ENCODE measurements at regions not wholly inside any gene's neighbourhood (a gene's known extent, or its start where the extent isn't known, plus 50 kb on each side); places are given as distances from the start of the nearest gene placed in this dataset.

DNA sequence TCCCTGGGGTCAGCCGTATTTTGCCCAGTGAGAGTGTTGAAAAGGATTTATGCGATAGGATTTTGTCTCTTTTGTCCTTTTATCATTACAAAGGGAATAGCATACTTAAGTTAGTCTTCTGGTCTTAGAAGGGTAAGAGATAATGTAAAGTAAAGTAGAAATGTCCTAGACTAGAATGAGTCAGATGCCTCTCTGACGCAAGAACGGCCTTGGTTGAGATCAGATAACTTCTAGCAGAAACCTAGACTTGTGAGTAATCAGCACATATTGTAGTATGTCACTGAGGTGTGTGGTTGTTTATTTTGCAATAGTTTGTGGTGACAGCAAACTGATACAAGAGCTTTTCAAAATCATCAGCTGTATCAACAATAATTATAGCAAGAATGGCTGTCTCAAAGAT lies 866.1 kb downstream of the NSUN3 start:
- H3K27ac Mint-ChIP-seq = no peak overlapping the region
- H3K27me3 Mint-ChIP-seq = no peaks in the 10 kb centered on the region
- H3K4me3 Mint-ChIP-seq = no peak overlapping the region
- ATAC-seq (no peak), DNase-seq (no peak)
- peaks cover 5% of the 10 kb centered on the region for H3K9me3 Mint-ChIP-seq (ENCODE audit: low read depth)
- H3K4me1 Mint-ChIP-seq = no peaks in the 10 kb centered on the region
- H3K36me3 Mint-ChIP-seq = no peaks in the 10 kb centered on the region
- CTCF ChIA-PET = no interaction called here

DNA sequence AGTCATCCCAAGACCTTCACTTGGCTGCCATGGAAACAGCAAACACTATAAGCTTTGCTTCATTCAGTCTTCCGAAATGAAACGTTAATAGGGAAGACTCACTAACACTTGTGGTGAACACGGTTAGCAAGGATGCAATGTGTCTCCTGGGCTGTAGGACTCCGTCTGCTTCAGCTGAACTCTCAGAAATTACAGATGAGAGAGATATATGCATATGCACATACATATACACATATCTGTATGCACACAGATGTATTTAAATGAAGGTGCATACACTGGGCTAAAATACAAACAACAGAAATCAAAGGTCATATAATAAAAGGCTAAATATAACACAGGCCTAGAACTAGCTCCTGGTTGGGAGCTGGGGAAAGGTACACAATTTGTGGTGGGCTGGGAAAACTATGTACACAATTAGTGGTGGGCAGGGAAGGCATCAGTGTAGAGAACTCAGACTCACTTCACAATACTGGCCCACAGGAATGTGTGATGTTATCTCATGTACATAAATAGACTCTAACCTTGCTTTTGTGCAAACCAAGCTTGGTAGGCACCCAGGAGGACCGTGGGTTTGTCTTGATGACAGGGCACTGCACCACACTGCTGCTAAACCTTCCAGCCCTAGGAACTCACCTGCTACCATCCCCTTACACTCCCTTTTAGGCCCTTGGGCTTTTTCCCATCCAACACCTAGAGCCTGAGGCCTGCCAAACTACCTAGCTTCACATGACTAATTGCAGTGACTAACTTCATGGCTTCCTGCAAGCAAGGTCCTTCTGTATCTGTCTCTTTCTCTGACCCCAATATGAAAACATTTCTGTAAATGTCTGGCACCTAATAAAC lies 873.1 kb downstream of the NSUN3 start:
- ATAC-seq = no peak
- Mint-ChIP-seq H3K27ac (no peak overlapping the region), H3K4me1 (no peaks in the 10 kb centered on the region), H3K36me3 (no peaks in the 10 kb centered on the region), H3K9me3 (ENCODE audit: low read depth) (peaks cover 16% of the 10 kb centered on the region), H3K4me3 (no peak overlapping the region), H3K27me3 (no peaks in the 10 kb centered on the region)
- CTCF ChIA-PET = no interaction called here
- no peak for DNase-seq

DNA sequence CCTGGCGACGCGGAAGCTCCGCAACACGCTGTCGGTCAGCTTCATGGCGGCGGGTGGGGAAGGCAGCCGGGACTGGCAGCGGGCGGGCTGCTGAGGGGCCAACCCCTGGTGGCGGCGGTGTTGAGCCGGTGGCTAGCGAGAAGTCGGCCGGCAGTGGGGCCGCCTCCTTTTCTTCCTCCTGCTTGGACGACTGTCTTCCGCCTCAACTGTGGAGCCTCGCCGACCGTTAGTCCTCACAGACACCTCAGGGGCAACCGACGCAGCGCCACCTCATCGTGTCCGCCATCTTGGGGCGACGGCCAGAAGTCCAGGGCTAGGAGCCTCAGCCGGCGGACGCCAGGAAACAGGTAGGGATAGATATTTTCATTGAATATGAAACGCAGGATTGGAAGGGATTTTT lies 875.1 kb downstream of the NSUN3 start:
- no peaks in the 10 kb centered on the region for H3K27me3 Mint-ChIP-seq
- CTCF ChIA-PET = no interaction called here
- H3K4me3 Mint-ChIP-seq = no peak overlapping the region
- ATAC-seq (no peak), DNase-seq (no peak)
- H3K9me3 Mint-ChIP-seq (ENCODE audit: low read depth) = peaks cover 17% of the 10 kb centered on the region
- H3K4me1 Mint-ChIP-seq = no peaks in the 10 kb centered on the region
- H3K36me3 Mint-ChIP-seq = no peaks in the 10 kb centered on the region
- H3K27ac Mint-ChIP-seq = no peak overlapping the region

DNA sequence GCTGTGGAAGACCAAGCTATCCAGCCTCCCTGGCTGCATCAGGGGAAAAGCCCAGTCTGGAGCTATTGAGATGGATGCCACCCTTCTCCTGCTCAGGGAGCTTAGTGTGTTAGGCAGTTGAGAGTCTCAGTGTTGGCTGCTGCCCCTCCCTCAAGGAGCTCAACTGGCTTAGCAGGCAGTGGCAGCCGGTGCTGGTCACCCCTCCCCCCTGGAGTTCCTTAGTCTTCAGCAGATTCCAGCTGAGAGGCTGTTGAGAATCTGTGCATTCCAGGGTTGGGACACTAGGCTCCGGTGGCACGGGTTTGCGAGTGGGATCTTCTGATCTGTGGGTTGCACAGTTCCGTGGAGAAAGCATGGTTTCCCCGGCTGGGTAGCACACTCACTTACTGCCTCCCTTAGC lies 883.8 kb downstream of the NSUN3 start:
- H3K27me3 Mint-ChIP-seq = no peaks in the 10 kb centered on the region
- DNase-seq (no peak), ATAC-seq (no peak)
- H3K4me3 Mint-ChIP-seq = no peak overlapping the region
- H3K36me3 Mint-ChIP-seq = no peaks in the 10 kb centered on the region
- H3K4me1 Mint-ChIP-seq = no peaks in the 10 kb centered on the region
- peaks cover 16% of the 10 kb centered on the region for H3K9me3 Mint-ChIP-seq (ENCODE audit: low read depth)
- CTCF ChIA-PET = no interaction called here
- no peak overlapping the region for H3K27ac Mint-ChIP-seq

DNA sequence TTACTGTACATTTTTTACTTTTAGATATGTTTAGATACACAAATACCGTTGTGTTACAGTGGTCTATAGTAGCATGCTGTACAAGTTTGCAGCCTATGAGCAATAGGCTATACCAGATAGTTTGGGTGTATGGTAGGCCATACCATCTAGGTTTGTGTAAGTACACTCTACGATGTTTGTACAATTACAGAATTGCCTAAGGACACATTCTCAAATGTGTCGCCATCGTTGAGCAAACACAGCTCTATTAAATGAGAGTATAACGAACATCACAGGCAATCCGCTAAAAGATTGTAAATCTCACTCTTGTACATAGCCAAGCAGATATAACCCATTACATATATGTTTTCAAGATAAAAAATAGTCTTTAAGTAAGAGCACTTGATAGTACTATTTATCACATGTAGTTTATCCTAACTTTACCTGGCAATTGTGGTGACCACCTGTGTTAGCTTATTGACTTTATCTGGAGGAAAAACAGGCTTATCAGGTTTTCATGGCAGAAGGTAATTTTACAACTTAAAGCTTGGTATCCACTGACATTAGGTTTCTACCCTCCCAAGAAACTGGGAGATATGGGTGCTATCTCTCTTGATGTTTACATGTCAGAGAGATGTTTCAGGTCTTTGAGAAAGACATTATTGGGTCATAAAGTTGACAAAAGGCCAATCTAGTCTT lies 898.7 kb downstream of the NSUN3 start:
- CTCF ChIA-PET = no interaction called here
- Mint-ChIP-seq H3K4me3 (no peak overlapping the region), H3K27ac (no peak overlapping the region), H3K4me1 (no peaks in the 10 kb centered on the region), H3K36me3 (no peaks in the 10 kb centered on the region), H3K27me3 (no peaks in the 10 kb centered on the region), H3K9me3 (ENCODE audit: low read depth) (peaks cover 5% of the 10 kb centered on the region)
- no peak for ATAC-seq
- DNase-seq = no peak

DNA sequence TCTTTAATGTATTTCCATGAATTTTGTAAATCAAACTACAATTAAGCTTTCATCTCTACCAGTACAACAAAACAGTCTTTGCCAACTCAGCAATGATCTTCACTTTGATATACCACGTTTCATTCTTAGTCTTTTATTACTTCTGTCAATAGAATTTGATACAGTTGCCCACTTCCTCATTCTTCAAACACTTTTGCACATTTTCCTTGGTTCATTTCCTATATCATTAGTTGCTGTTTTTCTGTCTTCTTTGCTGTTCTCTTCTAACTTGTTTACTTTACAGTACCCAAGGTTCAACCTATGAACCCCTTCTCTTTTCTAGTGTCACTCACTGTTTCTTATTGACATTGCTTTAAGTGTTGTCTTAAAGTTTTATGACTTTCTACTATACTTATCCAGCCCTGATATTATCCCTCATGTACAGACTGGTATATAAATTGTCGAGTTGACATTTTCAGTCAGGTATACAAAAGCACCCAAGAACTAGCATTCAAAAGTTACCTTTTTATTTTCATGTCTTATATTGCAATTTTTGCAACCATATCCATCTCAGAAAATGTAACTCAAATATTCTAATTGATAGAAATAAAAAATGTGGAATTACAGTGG lies 903.1 kb downstream of the NSUN3 start:
- H3K4me1 Mint-ChIP-seq = no peaks in the 10 kb centered on the region
- H3K9me3 Mint-ChIP-seq (ENCODE audit: low read depth) = peaks cover 9% of the 10 kb centered on the region
- CTCF ChIA-PET = no interaction called here
- no peak for DNase-seq
- no peaks in the 10 kb centered on the region for H3K27me3 Mint-ChIP-seq
- ATAC-seq = no peak
- no peak overlapping the region for H3K27ac Mint-ChIP-seq
- H3K4me3 Mint-ChIP-seq = no peak overlapping the region
- H3K36me3 Mint-ChIP-seq = no peaks in the 10 kb centered on the region

DNA sequence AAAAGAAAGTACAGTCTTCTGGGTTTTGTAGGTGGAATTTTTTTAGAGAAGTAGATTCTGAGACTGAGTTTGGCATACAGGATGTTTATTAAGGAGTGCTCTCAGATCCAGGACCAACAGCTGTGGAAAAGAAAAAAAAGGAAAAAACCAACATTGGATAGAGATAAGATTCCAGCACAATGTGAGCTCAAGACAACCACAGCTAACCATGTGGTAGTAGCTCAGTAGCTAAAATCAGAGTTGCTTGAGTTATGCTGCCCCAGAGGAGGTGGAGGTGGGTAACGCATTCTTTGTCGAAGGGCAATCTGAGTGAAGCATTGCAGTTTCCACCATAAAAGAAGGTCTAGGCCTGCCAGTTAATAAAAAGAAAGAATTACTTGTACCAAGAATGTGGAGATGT lies 904.3 kb downstream of the NSUN3 start:
- Mint-ChIP-seq H3K27ac (no peak overlapping the region), H3K9me3 (ENCODE audit: low read depth) (peaks cover 11% of the 10 kb centered on the region), H3K4me1 (no peaks in the 10 kb centered on the region), H3K4me3 (no peak overlapping the region), H3K27me3 (no peaks in the 10 kb centered on the region), H3K36me3 (no peaks in the 10 kb centered on the region)
- ATAC-seq (no peak), DNase-seq (no peak)
- CTCF ChIA-PET = no interaction called here

DNA sequence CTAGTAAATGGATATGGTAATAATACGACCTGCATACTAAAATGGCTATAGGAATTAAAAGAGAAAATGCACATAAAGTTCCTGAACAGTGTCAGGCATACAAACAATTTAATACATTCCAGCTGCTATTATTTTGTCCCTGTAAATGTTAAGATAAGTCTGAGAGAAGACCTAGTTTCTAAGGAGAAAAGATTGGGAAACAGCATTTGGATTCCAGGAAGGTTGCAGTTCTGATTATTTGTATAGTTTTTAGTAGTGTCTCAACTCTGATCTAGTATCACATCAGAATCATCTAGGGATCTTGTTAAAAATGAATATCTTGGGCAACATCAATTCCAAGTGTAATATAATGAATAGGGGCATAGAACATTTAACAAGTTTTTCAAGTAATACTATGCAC lies 905.7 kb downstream of the NSUN3 start:
- Mint-ChIP-seq H3K4me3 (no peak overlapping the region), H3K27ac (no peak overlapping the region), H3K27me3 (no peaks in the 10 kb centered on the region), H3K4me1 (no peaks in the 10 kb centered on the region), H3K36me3 (no peaks in the 10 kb centered on the region), H3K9me3 (ENCODE audit: low read depth) (peaks cover 11% of the 10 kb centered on the region)
- CTCF ChIA-PET = no interaction called here
- ATAC-seq (no peak), DNase-seq (no peak)

DNA sequence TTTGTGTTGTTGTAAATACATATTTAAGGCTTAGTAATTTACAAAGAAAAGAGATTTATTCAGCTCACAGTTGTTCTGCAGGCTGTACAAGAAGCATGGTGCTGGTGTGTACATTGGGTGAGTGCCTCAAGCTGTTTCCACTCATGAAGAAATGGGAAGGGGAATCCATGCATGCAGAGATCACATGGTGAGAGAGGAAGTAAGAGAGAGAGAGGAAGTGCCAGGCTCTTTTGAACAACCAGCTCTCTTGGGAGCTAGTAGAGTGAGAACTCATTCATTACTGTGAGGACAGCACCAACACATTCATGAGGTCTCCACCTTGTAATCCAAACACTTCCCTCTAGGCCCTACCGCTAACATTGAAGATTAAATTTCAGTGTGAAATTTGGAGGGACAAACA lies 909.2 kb downstream of the NSUN3 start:
- peaks cover 11% of the 10 kb centered on the region for H3K9me3 Mint-ChIP-seq (ENCODE audit: low read depth)
- CTCF ChIA-PET = no interaction called here

DNA sequence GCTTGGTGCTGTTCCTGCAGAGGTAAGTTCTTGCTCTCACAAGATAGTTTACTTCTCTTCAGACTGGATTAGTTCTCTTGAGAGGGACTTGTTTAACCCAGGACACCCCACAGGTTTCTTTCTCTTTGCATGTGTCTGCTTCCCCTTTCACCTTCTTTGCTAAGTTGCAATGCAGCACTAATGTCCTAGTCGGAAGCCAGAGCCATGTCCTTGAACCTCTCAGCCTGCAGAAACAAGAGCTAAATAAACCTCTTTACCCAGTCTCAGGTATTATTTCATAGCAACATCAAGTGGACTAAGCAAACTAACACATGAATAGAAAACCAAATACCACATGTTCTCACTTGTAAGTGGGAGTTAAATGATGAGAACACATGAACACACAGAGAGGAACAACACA lies 915.2 kb downstream of the NSUN3 start:
- Mint-ChIP-seq H3K36me3 (no peaks in the 10 kb centered on the region), H3K27me3 (no peaks in the 10 kb centered on the region), H3K4me1 (no peaks in the 10 kb centered on the region), H3K9me3 (ENCODE audit: low read depth) (peaks cover 5% of the 10 kb centered on the region), H3K4me3 (no peak overlapping the region), H3K27ac (no peak overlapping the region)
- CTCF ChIA-PET = no interaction called here
- no peak for ATAC-seq
- DNase-seq = no peak

More for the DNA sequence above, 909.2 kb downstream of the NSUN3 start:
- no peak for ATAC-seq
- Mint-ChIP-seq H3K27ac (no peak overlapping the region), H3K4me3 (no peak overlapping the region), H3K27me3 (no peaks in the 10 kb centered on the region), H3K4me1 (no peaks in the 10 kb centered on the region), H3K36me3 (no peaks in the 10 kb centered on the region)
- no peak for DNase-seq

DNA sequence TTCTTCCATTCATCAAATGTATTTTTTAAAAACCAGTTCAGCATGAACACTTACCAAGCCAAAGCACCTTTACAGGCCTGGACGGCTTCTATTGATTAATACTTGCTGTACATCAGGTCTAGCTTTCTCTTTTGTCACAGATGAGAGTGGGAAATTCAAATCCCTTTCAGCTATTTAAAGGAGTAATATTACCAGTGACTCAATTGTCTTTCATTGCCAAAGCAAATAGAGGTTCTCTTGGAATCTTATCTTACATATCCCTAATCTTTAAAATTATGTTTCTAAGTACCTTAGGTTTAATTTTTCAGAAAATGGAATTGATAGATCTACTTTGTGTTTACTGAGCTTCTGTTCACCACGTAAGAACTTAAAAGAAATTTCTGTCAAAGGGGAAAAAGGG lies 922.9 kb downstream of the NSUN3 start:
- CTCF ChIA-PET = no interaction called here
- no peaks in the 10 kb centered on the region for H3K9me3 Mint-ChIP-seq (ENCODE audit: low read depth)
- H3K27ac Mint-ChIP-seq = no peak overlapping the region
- no peaks in the 10 kb centered on the region for H3K27me3 Mint-ChIP-seq
- DNase-seq (no peak), ATAC-seq (no peak)
- no peaks in the 10 kb centered on the region for H3K4me1 Mint-ChIP-seq
- H3K36me3 Mint-ChIP-seq = no peaks in the 10 kb centered on the region
- no peak overlapping the region for H3K4me3 Mint-ChIP-seq

DNA sequence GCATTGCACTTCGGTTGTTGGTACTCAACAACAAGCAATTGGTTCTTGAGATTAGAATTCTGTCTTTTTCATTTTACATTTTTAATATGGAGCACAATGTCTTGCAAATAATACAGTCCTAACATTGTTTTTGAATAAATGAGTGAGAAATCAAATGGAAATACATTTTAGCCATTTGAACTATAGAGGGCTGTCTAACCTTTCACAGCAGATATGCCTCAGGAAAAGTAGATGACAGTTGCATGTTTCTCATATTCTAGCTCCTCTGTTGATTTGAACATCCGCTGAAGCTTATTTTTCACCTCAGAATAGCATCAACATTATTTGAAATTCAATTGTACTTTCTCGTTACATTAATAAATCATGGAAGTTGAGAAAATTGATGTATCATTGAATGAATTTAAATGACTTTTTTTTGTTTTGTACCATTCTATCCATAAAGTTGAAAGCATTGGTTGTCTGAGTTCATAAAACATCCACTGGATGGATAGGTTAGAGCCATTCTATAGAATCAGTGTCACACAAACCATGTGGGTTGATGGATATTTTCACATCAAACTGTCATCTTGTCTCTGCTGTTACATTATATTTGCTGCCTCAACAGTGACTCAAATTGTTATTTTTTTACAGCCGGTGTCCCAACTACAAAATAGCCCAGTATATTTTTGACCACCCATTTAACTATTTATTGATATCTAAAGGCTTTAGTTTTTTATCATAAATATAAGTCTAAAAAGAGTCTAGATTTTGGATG lies 928.3 kb downstream of the NSUN3 start:
- Mint-ChIP-seq H3K4me3 (no peak overlapping the region), H3K4me1 (no peaks in the 10 kb centered on the region), H3K27ac (no peak overlapping the region), H3K36me3 (no peaks in the 10 kb centered on the region), H3K9me3 (ENCODE audit: low read depth) (no peaks in the 10 kb centered on the region), H3K27me3 (no peaks in the 10 kb centered on the region)
- CTCF ChIA-PET = no interaction called here
- no peak for ATAC-seq
- no peak for DNase-seq

DNA sequence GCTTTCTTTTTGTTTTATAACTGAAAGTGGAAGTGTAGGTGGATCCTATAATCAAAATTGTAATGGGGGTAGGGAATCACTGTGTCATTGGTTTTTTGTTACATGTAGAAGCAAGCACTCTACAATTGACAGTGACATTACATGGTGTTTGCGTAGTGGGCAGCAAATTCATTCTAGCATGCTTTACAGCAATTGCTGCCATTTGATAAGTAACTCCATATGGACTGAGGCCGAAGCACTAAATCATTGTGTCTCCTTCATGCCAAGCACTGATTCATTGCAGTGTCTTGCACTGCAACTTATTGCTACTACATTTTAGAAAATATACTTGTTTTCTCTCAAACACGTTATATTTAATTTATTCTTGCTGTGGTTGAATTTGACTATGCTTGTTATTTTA lies 933.9 kb downstream of the NSUN3 start:
- no peaks in the 10 kb centered on the region for H3K36me3 Mint-ChIP-seq
- H3K27me3 Mint-ChIP-seq = no peaks in the 10 kb centered on the region
- H3K9me3 Mint-ChIP-seq (ENCODE audit: low read depth) = peaks cover 3% of the 10 kb centered on the region
- DNase-seq (no peak), ATAC-seq (no peak)
- CTCF ChIA-PET = interaction anchor here (0.6 kb wide), 1 partner anchor 116 kb away, joined by 3 read pairs; no protein-coding TSS in a partner anchor
- H3K4me1 Mint-ChIP-seq = no peaks in the 10 kb centered on the region
- no peak overlapping the region for H3K4me3 Mint-ChIP-seq
- no peak overlapping the region for H3K27ac Mint-ChIP-seq

All from activated CD8-positive, alpha-beta memory T cell treated with anti-CD3 and anti-CD28 coated beads, Interleukin-2, amount 10 ng/mL, durations not matched to agents 7 days and 5 days (primary cell).